HG03039 (cell line): ENCODE measurements at regions not wholly inside any gene's neighbourhood (a gene's known extent, or its start where the extent isn't known, plus 50 kb on each side); places are given as distances from the start of the nearest gene placed in this dataset.
"Not testable (repeated sequence)": the region's sequence is repeated elsewhere in the genome, so short reads cannot be mapped to it uniquely, and the experiment has no call there.

Experiments
- ATAC-seq: cut with Tn5 transposase; IDR thresholded peaks from one replicate; pipeline ENCODE4 v1.9.1; 2021; ENCODE audit warnings: mild to moderate bottlenecking, moderate library complexity; ENCODE audit not compliant: unreplicated experiment

GRCh38 chr17:71485426-71485825, 635.4 kb upstream of the SOX9 start:
- no peak for ATAC-seq

GRCh38 chr17:71486261-71486660, 634.6 kb upstream of the SOX9 start:
- no peak for ATAC-seq

- no peak for ATAC-seq
Observed at GRCh38 chr17:71488851-71489250, 632.0 kb upstream of the SOX9 start.

- ATAC-seq = no peak
Observed at GRCh38 chr17:71494062-71494855, 626.6 kb upstream of the SOX9 start.

- ATAC-seq = no peak
Observed at GRCh38 chr17:71495420-71495819, 625.4 kb upstream of the SOX9 start.

GRCh38 chr17:71496552-71496951, 624.3 kb upstream of the SOX9 start:
- ATAC-seq = no peak

- no peak for ATAC-seq
Observed at GRCh38 chr17:71500761-71501555, 619.9 kb upstream of the SOX9 start.

GRCh38 chr17:71501711-71502110, 619.1 kb upstream of the SOX9 start:
- ATAC-seq = no peak

GRCh38 chr17:71502443-71502842, 618.4 kb upstream of the SOX9 start:
- no peak for ATAC-seq

GRCh38 chr17:71503710-71504465, 616.9 kb upstream of the SOX9 start:
- no peak for ATAC-seq

GRCh38 chr17:71505200-71505599, 615.6 kb upstream of the SOX9 start:
- no peak for ATAC-seq

GRCh38 chr17:71505981-71506380, 614.8 kb upstream of the SOX9 start:
- no peak for ATAC-seq

GRCh38 chr17:71511266-71511995, 609.4 kb upstream of the SOX9 start:
- no peak for ATAC-seq

GRCh38 chr17:71513725-71514124, 607.1 kb upstream of the SOX9 start:
- ATAC-seq = not testable (repeated sequence)

- ATAC-seq = no peak
Observed at GRCh38 chr17:71516149-71516548, 604.7 kb upstream of the SOX9 start.

GRCh38 chr17:71519285-71519684, 601.5 kb upstream of the SOX9 start:
- no peak for ATAC-seq

GRCh38 chr17:71521724-71522123, 599.1 kb upstream of the SOX9 start:
- ATAC-seq = no peak

GRCh38 chr17:71522383-71522782, 598.4 kb upstream of the SOX9 start:
- ATAC-seq = no peak

- ATAC-seq = no peak
Observed at GRCh38 chr17:71527311-71527710, 593.5 kb upstream of the SOX9 start.

GRCh38 chr17:71528210-71528609, 592.6 kb upstream of the SOX9 start:
- no peak for ATAC-seq

- ATAC-seq = no peak
Observed at GRCh38 chr17:71530248-71530647, 590.6 kb upstream of the SOX9 start.
